ENCODE measurements at regions not wholly inside any gene's neighbourhood (a gene's known extent, or its start where the extent isn't known, plus 50 kb on each side); places are given as distances from the start of the nearest gene placed in this dataset.
"Not testable (repeated sequence)": the region's sequence is repeated elsewhere in the genome, so short reads cannot be mapped to it uniquely, and the experiment has no call there.

DNA sequence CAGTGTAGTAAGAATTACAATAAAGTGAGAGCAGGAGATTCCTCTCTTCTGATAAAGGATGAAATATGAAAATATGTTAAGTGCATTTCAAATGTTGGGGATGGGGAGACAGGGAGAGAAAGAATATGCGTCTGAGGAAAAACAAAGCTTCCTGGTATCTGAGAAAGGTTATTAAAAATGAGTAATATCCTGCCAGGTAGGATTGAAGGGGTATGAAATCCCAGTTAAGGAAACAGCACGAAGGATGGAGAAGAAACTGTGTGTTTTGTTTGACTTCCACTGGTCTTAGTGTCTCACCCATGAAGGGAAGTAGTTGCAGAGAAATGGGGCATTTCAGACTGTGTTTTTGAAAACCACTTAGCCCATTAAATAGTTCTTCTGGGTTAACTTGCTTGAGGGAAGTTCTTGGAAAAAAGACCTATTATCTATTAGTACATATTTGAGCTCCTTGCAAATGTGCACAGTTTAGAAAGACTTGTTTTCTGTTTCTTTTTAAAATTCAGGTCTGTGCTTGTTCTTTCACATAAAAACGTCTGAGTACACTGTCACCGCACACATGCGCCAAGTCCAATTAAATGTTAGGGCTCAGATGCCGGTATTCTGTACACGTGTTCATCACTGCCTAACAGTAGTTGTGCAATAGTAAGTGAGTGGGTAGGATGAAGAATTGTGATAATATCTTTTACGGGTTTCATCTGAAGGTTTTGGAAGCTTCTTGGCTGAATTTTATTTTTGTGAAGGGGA is 196.1 kb upstream of the P2RY1 start:
- Mint-ChIP-seq H3K27me3 (peaks cover 48% of the 10 kb centered on the region), H3K4me1 (no peaks in the 10 kb centered on the region), H3K4me3 (no peak overlapping the region), H3K27ac (no peak overlapping the region), H3K36me3 (ENCODE audit: low read depth) (peaks cover 2% of the 10 kb centered on the region)
- DNase-seq (no peak), ATAC-seq (no peak)
- no peaks in the 10 kb centered on the region for H3K9me3 ChIP-seq (ENCODE audit: control insufficient read depth, low read length, poor library complexity, severe bottlenecking)

DNA sequence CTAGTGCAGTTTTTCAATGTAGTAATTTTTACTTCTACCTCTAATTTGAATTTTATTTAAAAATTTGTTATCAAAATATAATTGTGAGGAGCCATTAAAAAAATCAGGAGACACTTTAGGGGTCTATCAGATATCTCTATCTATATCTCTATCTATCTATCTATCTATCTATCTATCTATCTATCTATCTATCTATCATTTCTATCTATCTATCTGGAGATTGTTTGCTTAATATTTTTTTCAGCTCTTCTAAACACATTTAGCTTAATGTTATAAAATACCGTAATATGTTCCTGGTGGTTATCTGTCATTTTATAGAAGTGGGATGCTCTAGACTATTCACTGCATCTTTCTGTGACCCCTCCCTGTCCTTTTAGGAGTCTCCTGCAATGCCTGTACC is 193.7 kb upstream of the P2RY1 start:
- DNase-seq (no peak), ATAC-seq (no peak)
- no peak overlapping the region for H3K4me3 Mint-ChIP-seq
- H3K27me3 Mint-ChIP-seq: peaks cover 30% of the 10 kb centered on the region
- no peaks in the 10 kb centered on the region for H3K36me3 Mint-ChIP-seq (ENCODE audit: low read depth)
- H3K4me1 Mint-ChIP-seq: no peaks in the 10 kb centered on the region
- peaks cover 3% of the 10 kb centered on the region for H3K9me3 ChIP-seq (ENCODE audit: control insufficient read depth, low read length, poor library complexity, severe bottlenecking)
- no peak overlapping the region for H3K27ac Mint-ChIP-seq

DNA sequence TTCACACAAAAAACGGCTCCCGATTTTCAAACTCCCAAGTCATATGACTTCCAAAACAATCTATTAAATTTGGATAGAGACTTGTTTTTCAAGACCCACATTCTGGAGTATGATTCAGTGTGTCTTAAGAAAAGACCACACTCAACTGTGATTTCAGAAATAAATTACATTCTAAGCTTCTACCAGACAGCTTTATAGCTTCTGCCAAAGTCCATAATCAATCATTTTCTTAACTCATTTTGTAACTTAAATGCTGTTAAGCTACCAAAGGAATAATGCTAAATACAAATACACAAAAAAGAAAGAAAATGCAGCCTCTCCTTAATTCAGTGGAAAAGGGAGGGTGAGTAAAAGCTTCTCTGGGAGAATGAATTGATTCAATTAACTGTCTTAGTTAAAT is 192.3 kb upstream of the P2RY1 start:
- peaks cover 3% of the 10 kb centered on the region for H3K9me3 ChIP-seq (ENCODE audit: control insufficient read depth, low read length, poor library complexity, severe bottlenecking)
- Mint-ChIP-seq H3K27me3 (peaks cover 33% of the 10 kb centered on the region), H3K36me3 (ENCODE audit: low read depth) (no peaks in the 10 kb centered on the region), H3K27ac (no peak overlapping the region), H3K4me3 (no peak overlapping the region), H3K4me1 (no peaks in the 10 kb centered on the region)
- ATAC-seq: no peak
- no peak for DNase-seq

DNA sequence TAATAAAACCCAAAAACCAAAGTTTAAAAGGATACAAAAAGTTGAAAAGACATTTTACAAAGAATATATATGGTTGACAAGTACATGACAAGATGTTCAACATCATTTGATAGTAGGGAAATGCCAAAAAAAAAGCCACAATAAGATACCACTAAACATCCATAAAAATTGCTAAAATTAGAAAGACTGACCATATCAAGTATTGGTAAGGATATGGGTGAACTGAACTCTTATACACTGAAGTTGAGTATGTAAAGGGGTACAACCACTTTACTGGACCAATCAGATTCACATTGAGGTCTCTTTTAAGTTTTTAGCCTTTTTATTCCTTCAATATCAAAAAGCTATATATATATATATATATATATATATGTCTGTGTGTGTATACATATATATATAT is 190.5 kb upstream of the P2RY1 start:
- Mint-ChIP-seq H3K36me3 (ENCODE audit: low read depth) (no peaks in the 10 kb centered on the region), H3K27ac (no peak overlapping the region), H3K27me3 (peaks cover 22% of the 10 kb centered on the region), H3K4me3 (no peak overlapping the region), H3K4me1 (no peaks in the 10 kb centered on the region)
- no peak for DNase-seq
- peaks cover 3% of the 10 kb centered on the region for H3K9me3 ChIP-seq (ENCODE audit: control insufficient read depth, low read length, poor library complexity, severe bottlenecking)
- no peak for ATAC-seq

DNA sequence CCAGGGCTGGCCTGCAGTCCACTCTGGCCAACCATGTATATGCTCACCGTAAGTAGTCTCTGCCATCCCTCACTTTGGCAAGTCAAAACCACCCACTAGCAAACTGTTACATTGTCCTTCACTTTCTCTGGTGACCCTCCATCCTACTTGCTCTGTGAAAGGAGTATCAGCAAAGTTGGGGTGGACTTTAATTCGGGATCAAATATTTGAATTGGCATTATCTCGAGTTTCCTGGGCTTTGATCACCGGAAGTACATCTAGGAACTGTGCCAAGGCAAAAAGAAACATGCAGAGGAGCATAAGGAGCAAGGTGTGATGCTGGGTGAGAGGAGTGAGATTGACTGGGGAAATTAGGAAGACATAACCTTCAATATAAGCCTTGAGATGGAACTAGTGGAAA is 188.9 kb upstream of the P2RY1 start:
- ATAC-seq (no peak), DNase-seq (no peak)
- Mint-ChIP-seq H3K27me3 (peaks cover 13% of the 10 kb centered on the region), H3K27ac (no peak overlapping the region), H3K4me3 (no peak overlapping the region), H3K36me3 (ENCODE audit: low read depth) (no peaks in the 10 kb centered on the region), H3K4me1 (no peaks in the 10 kb centered on the region)
- H3K9me3 ChIP-seq (ENCODE audit: control insufficient read depth, low read length, poor library complexity, severe bottlenecking): peaks cover 3% of the 10 kb centered on the region

DNA sequence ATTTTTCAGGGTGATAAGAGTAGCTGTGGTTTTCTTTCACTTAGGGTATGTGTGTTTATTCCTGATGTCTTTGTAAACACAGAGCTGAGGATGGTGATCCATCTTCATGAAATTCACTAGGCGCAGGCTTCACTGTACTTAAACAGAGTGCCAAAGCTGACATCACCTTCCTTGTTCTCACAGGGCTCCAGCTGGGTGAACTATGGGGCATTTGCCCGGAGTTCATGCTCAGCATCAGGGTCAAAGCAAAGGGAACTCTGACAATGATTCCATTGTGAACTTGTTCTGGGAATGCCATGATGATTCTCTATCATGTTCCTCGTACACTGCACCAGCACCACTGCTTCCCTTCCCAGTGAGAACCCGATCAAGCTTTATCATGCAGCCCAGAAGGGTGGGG is 184.8 kb upstream of the P2RY1 start:
- no peak for ATAC-seq
- no peaks in the 10 kb centered on the region for H3K36me3 Mint-ChIP-seq (ENCODE audit: low read depth)
- H3K4me1 Mint-ChIP-seq: no peaks in the 10 kb centered on the region
- no peak overlapping the region for H3K4me3 Mint-ChIP-seq
- peaks cover 26% of the 10 kb centered on the region for H3K27me3 Mint-ChIP-seq
- H3K9me3 ChIP-seq (ENCODE audit: control insufficient read depth, low read length, poor library complexity, severe bottlenecking): no peaks in the 10 kb centered on the region
- no peak overlapping the region for H3K27ac Mint-ChIP-seq
- no peak for DNase-seq

DNA sequence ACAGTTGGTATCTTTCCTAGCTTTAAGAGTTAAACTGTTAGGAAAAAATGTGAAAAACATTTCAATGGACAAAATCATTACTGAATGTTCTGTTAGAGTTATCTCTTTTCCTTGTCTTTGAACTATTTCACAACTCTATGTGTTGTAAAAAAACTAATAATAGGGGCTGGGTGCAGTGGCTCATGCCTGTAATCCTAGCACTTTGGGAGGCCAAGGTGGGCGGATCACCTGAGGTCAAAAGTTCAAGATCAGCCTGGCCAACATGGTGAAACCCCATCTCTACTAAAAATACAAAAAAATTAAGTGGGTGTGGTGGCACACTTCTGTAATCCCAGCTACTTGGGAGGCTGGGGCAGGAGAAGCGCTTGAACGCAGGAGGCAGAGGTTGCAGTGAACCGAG is 184.0 kb upstream of the P2RY1 start:
- not testable (repeated sequence) for DNase-seq; H3K4me1 Mint-ChIP-seq; H3K36me3 Mint-ChIP-seq (ENCODE audit: low read depth); H3K27ac Mint-ChIP-seq; H3K9me3 ChIP-seq (ENCODE audit: control insufficient read depth, low read length, poor library complexity, severe bottlenecking); H3K4me3 Mint-ChIP-seq; ATAC-seq
- H3K27me3 Mint-ChIP-seq: peaks cover 26% of the 10 kb centered on the region

DNA sequence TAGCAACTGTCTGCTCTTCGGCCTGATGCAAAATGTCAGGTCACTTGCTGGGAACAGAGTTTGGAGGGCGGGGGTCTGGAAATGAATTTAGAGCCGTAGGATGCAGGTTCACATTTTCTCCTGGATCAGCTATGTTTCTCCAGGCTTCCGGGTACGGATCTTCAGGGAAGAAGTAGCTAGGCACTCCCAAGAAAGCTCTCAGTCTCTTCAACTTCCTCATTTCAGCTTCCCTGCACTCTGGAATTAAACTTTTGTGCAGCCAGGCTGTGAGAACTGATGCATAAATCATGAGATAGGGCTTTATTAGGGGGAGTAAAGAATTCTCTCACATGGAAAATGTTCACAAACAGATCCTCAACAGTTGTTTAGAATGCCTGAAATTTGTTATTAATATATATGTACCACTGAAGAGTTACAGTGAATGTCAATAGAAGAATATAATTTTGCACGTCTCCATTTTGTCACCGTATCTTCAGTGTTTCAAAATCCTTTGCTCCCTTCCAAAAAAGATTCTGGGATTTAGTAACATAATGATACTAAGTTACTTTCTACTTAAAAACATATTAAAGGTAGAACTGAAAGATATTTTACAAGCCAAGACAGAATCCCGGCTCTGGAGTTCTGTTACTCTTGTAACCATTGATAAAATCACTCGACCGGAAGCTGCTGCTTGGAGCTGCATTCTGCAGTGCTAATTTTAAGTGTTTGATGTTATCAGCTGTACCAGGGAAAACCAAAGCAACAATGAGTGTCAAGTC is 178.5 kb upstream of the P2RY1 start:
- DNase-seq (no peak), ATAC-seq (no peak)
- Mint-ChIP-seq H3K27ac (no peak overlapping the region), H3K4me1 (peaks cover 3% of the 10 kb centered on the region), H3K27me3 (peaks cover 25% of the 10 kb centered on the region), H3K4me3 (no peak overlapping the region), H3K36me3 (ENCODE audit: low read depth) (no peaks in the 10 kb centered on the region)
- H3K9me3 ChIP-seq (ENCODE audit: control insufficient read depth, low read length, poor library complexity, severe bottlenecking): no peaks in the 10 kb centered on the region

DNA sequence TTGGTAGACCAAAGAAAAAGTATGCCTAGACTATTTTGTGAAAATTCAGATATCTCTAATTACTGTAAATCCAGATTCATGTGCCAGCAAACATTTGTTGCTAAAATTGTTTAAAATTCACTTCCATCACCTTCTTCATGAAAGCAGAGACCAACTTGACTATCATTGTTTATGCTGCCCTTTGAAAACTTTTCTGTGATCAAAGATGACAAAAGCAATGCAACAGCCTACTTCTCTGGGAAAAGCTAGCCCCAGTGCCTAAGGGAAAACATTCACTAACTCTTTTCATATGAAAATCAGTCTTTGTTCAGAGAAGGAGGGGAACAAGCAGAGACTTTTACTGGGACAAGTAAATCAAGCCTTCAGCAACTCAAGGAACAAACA is 178.0 kb upstream of the P2RY1 start:
- H3K9me3 ChIP-seq (ENCODE audit: control insufficient read depth, low read length, poor library complexity, severe bottlenecking): no peaks in the 10 kb centered on the region
- Mint-ChIP-seq H3K4me1 (peaks cover 3% of the 10 kb centered on the region), H3K4me3 (no peak overlapping the region), H3K27ac (no peak overlapping the region), H3K36me3 (ENCODE audit: low read depth) (no peaks in the 10 kb centered on the region), H3K27me3 (peaks cover 25% of the 10 kb centered on the region)
- ATAC-seq (no peak), DNase-seq (no peak)

DNA sequence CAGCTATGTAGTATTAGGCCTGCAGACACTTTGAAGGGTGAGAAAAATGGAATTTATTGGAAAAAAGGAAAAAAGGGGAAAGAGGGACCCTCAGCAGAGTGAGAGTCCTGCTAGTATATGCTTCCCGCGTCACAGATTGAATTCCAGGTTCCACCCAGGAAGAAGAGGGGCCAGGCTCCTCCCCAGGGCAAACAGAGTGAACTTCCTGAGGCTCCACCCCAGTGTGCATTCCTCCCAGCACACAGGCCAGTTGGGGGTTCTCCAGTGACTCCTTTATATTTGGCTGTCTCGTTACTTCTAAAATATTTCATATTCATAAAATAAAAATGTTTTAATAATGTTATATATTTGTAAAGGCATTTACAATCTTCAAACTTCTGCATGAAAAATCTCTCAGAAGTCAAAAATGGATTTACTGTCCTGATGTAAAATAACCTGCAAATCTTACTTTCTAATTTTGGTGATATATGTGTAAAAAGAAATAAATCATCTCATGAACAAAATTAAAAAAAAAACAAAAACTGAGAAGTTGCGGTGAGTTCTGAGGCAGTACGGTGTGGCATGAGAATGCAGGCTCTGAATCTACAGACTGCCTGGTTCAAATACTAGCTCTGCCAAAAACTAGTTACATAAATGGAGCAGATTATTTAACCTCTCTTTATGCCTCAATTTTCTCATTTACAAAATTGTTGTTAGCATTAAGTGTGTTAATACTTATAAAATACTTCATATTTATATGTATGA is 175.8 kb upstream of the P2RY1 start:
- ATAC-seq (no peak), DNase-seq (no peak)
- no peaks in the 10 kb centered on the region for H3K9me3 ChIP-seq (ENCODE audit: control insufficient read depth, low read length, poor library complexity, severe bottlenecking)
- peaks cover 3% of the 10 kb centered on the region for H3K4me1 Mint-ChIP-seq
- H3K27me3 Mint-ChIP-seq: peaks cover 15% of the 10 kb centered on the region
- no peak overlapping the region for H3K4me3 Mint-ChIP-seq
- H3K27ac Mint-ChIP-seq: no peak overlapping the region
- H3K36me3 Mint-ChIP-seq (ENCODE audit: low read depth): no peaks in the 10 kb centered on the region

DNA sequence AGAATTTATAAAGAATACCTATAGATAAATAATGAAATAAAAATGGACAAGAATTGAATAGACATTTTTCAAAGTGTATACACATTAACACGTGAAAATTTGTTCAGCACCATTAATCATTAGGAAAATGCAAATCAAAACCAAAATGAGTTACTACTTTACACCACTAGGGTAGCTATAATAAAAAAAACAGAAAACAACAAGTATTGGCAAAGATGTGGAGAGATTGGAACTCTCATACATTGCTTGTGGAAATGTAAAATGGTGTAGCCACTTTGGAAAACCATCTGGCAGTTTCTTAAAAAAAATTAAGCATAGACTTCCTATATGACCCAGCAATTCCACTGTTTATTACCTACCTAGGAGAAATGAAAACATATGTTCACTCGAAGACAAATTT is 172.8 kb upstream of the P2RY1 start:
- H3K4me3 Mint-ChIP-seq: no peak overlapping the region
- ATAC-seq: no peak

DNA sequence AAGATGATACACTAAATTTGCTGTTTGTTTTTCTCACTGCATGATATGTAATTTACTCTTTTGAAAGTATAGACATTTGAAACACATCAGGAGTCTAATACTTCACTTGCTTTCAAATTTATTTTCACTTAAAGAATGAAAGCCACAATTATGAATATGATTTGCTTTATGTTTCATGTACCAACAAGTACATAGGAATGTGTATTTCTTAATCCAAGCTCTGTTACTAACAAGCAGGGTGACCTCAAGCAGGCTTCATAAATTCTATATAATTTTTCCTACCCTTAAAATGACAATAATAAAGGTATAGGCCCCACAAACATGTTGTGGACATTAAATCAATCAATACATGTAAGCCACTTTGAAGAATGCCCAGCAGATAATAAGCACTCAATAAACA is 170.2 kb upstream of the P2RY1 start:
- Mint-ChIP-seq H3K27ac (no peak overlapping the region), H3K4me1 (peaks cover 2% of the 10 kb centered on the region), H3K27me3 (peaks cover 5% of the 10 kb centered on the region), H3K4me3 (no peak overlapping the region), H3K36me3 (ENCODE audit: low read depth) (no peaks in the 10 kb centered on the region)
- ATAC-seq (no peak), DNase-seq (no peak)
- no peaks in the 10 kb centered on the region for H3K9me3 ChIP-seq (ENCODE audit: control insufficient read depth, low read length, poor library complexity, severe bottlenecking)

More for the DNA sequence above, 172.8 kb upstream of the P2RY1 start:
- H3K9me3 ChIP-seq (ENCODE audit: control insufficient read depth, low read length, poor library complexity, severe bottlenecking): no peaks in the 10 kb centered on the region
- no peaks in the 10 kb centered on the region for H3K36me3 Mint-ChIP-seq (ENCODE audit: low read depth)
- H3K4me1 Mint-ChIP-seq: peaks cover 2% of the 10 kb centered on the region
- peaks cover 6% of the 10 kb centered on the region for H3K27me3 Mint-ChIP-seq
- no peak overlapping the region for H3K27ac Mint-ChIP-seq
- DNase-seq: no peak

DNA sequence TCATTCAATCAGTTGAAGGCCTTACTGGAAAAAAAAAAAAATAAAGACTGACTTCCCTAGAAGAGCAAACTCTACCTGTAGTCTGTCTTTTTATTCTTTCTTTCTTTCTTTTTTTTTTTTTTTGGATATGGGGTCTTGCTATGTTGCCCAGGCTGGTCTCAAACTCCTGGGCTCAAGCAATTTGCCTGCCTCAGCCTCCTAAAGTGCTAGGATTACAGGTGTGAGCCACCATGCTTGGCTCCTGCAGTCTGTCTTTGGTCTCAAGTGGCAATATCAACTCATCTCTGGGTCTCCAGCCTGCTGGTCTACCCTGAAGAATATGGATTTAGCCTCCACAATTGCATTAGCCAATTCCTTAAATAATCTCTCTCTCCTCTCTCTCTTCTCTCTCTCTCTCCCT is 167.7 kb upstream of the P2RY1 start:
- Mint-ChIP-seq H3K27ac (no peak overlapping the region), H3K36me3 (ENCODE audit: low read depth) (no peaks in the 10 kb centered on the region), H3K4me1 (peaks cover 4% of the 10 kb centered on the region), H3K4me3 (no peak overlapping the region), H3K27me3 (peaks cover 22% of the 10 kb centered on the region)
- ATAC-seq (no peak), DNase-seq (no peak)
- H3K9me3 ChIP-seq (ENCODE audit: control insufficient read depth, low read length, poor library complexity, severe bottlenecking): no peaks in the 10 kb centered on the region
